ENCODE measurements at regions not wholly inside any gene's neighbourhood (a gene's known extent, or its start where the extent isn't known, plus 50 kb on each side); places are given as distances from the start of the nearest gene placed in this dataset.
"Not testable (repeated sequence)": the region's sequence is repeated elsewhere in the genome, so short reads cannot be mapped to it uniquely, and the experiment has no call there.

GRCh38 chr12:73951956-73952703, 585.5 kb upstream of the ATXN7L3B start:
- no peak overlapping the region for H3K4me3 ChIP-seq (ENCODE audit: low read depth, low read length)
- no peak for DNase-seq (ENCODE audit: low read depth)
- TF ChIP-seq CTCF (IDR thresholded peaks at IDR 0.05; ENCODE audit: control insufficient read depth, extremely low read depth, insufficient read depth) = no peak

GRCh38 chr12:73964641-73965040, 573.0 kb upstream of the ATXN7L3B start:
- H3K4me3 ChIP-seq (ENCODE audit: low read depth, low read length) = no peak overlapping the region
- peak; percentile 84 for DNase-seq (ENCODE audit: low read depth)
- no peak for TF ChIP-seq CTCF (IDR thresholded peaks at IDR 0.05; ENCODE audit: control insufficient read depth, extremely low read depth, insufficient read depth)

GRCh38 chr12:73973486-73973885, 564.1 kb upstream of the ATXN7L3B start:
- no peak for TF ChIP-seq CTCF (IDR thresholded peaks at IDR 0.05; ENCODE audit: control insufficient read depth, extremely low read depth, insufficient read depth)
- H3K4me3 ChIP-seq (ENCODE audit: low read depth, low read length) = no peak overlapping the region
- no peak for DNase-seq (ENCODE audit: low read depth)

- TF ChIP-seq CTCF (IDR thresholded peaks at IDR 0.05; ENCODE audit: control insufficient read depth, extremely low read depth, insufficient read depth) = no peak
- no peak overlapping the region for H3K4me3 ChIP-seq (ENCODE audit: low read depth, low read length)
- DNase-seq (ENCODE audit: low read depth) = no peak
Observed at GRCh38 chr12:73984552-73984951, 553.1 kb upstream of the ATXN7L3B start.

GRCh38 chr12:73991138-73991537, 546.5 kb upstream of the ATXN7L3B start:
- no peak for DNase-seq (ENCODE audit: low read depth)
- no peak for TF ChIP-seq CTCF (IDR thresholded peaks at IDR 0.05; ENCODE audit: control insufficient read depth, extremely low read depth, insufficient read depth)
- H3K4me3 ChIP-seq (ENCODE audit: low read depth, low read length) = no peak overlapping the region

- H3K4me3 ChIP-seq (ENCODE audit: low read depth, low read length) = no peak overlapping the region
- DNase-seq (ENCODE audit: low read depth) = no peak
- no peak for TF ChIP-seq CTCF (IDR thresholded peaks at IDR 0.05; ENCODE audit: control insufficient read depth, extremely low read depth, insufficient read depth)
Observed at GRCh38 chr12:73998894-73999293, 538.7 kb upstream of the ATXN7L3B start.

- H3K4me3 ChIP-seq (ENCODE audit: low read depth, low read length) = no peak overlapping the region
- no peak for DNase-seq (ENCODE audit: low read depth)
- TF ChIP-seq CTCF (IDR thresholded peaks at IDR 0.05; ENCODE audit: control insufficient read depth, extremely low read depth, insufficient read depth) = no peak
Observed at GRCh38 chr12:74015118-74015517, 522.5 kb upstream of the ATXN7L3B start.

- DNase-seq (ENCODE audit: low read depth); H3K4me3 ChIP-seq (ENCODE audit: low read depth, low read length): not testable (repeated sequence)
Observed at GRCh38 chr12:74016324-74016723, 521.3 kb upstream of the ATXN7L3B start.

Data from LNCaP clone FGC (cell line).